Adrenal gland (tissue), 9 donors: ENCODE measurements at regions not wholly inside any gene's neighbourhood (a gene's known extent, or its start where the extent isn't known, plus 50 kb on each side); places are given as distances from the start of the nearest gene placed in this dataset.

Experiments
- DNase-seq, 7 donors: peaks; one replicate each; pipeline ENCODE4 v3.0.0-alpha.2; 2019 to 2020
- H3K27ac ChIP-seq, 5 donors: fragments of 200-600 bp; sonication (generic) in 4 of 5; 1 replicate in 3 of 5; 2 replicates in 2 of 5; pipeline versions ENCODE4 v1.5.1 to v1.8.0; 2016 to 2020; ENCODE audit warnings: mild to moderate bottlenecking in 1 of 5
- H3K27me3 ChIP-seq: fragments of 200-600 bp; 2 replicates; pipeline ENCODE4 v1.8.0; 2021
- H3K36me3 ChIP-seq, 2 donors: fragments of 200-600 bp; replicated peaks in 1 of 2; 1 replicate in 1 of 2; 2 replicates in 1 of 2; pipeline versions ENCODE4 v1.5.1 to v1.8.0; 2018 to 2022
- H3K4me1 ChIP-seq, 2 donors: fragments of 200-600 bp; replicated peaks in 1 of 2; 1 replicate in 1 of 2; 2 replicates in 1 of 2; pipeline versions ENCODE4 v1.5.1 to v1.8.0; 2018 to 2021
- H3K4me3 ChIP-seq, 4 donors: fragments of 200-600 bp; sonication (generic) in 3 of 4; one replicate each; pipeline ENCODE4 v1.5.1; 2016 to 2018
- H3K9me3 ChIP-seq, 3 donors: fragments of 200-600 bp; sonication (generic) in 1 of 3; replicated peaks in 1 of 3; 1 replicate in 2 of 3; 2 replicates in 1 of 3; pipeline versions ENCODE4 v1.5.1 to v1.8.0; 2016 to 2021
- POLR2A ChIP-seq, 2 donors: fragments of 450-650 bp; IDR thresholded peaks; one replicate each; pipeline ENCODE4 v1.6.1; 2017; ENCODE audit warnings: antibody characterized with exemption in 2 of 2, mild to moderate bottlenecking in 2 of 2, moderate library complexity in 1 of 2
- WGBS, 4 donors: extraction: QIAGEN DNeasy Blood & Tissue Kit in 2 of 4; methylation state at CpG; one replicate each; pipeline versions ENCODE4 v1.1.5 to v1.1.7; 2013 to 2017; 5-methylcytosine and 5-hydroxymethylcytosine counted together
- intact Hi-C, 2 donors: fragments of 100-400 bp; cut with DNase I; formaldehyde crosslinking; loops; one replicate each; pipeline versions ENCODE4 v1.14.1 to v1.15.0; 2022 to 2023
- TF ChIP-seq, protein P1 (sequence below), 6 experiments: fragments of 450-650 bp in 4 of 6; fragments of 200-600 bp in 2 of 6; sonication (generic) in 1 of 6; IDR thresholded peaks; 1 replicate in 5 of 6; 2 replicates in 1 of 6; pipeline versions ENCODE4 v1.5.1 to v1.8.0; 2016 to 2021; ENCODE audit warnings: antibody characterized with exemption in 6 of 6, mild to moderate bottlenecking in 2 of 6, moderate library complexity in 1 of 6
- donor health status: healthy with polysubstance abuse.
- donor health status: Bipolar disorder and iron deficiency.
- donor health status: DM: yes; HTN: yes; CAD: no.
- donor health status: DM: no; HTN: no; CAD: no.
- donor health status: DM: no; HTN: no; CAD: no.

DNA sequence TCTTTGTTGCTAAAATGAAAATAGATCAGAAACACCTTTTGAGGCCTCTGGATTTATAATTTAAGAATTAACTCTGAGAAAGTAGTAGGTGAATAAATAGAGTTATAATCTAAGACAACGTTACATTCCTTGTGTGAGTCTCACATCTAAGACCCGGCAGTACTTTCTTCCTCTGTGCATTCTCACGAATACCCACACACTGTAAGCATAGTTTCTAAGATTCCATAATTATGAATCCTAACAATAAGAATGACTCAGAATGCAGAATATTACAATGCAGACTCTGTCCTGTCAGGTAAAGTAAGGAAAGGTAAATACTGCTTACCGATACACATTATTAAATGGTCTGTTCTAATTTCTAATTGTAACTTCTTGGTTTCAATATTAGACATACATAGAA is 257.7 kb upstream of the CNTN6 start:
- Histone ChIP-seq H3K4me1 (no peaks in the 10 kb centered on the region), H3K27ac (no peak overlapping the region), H3K36me3 (no peaks in the 10 kb centered on the region), H3K27me3 (no peaks in the 10 kb centered on the region), H3K9me3 (no peaks in the 10 kb centered on the region), H3K4me3 (no peak overlapping the region)
- TF ChIP-seq, protein P1, sequence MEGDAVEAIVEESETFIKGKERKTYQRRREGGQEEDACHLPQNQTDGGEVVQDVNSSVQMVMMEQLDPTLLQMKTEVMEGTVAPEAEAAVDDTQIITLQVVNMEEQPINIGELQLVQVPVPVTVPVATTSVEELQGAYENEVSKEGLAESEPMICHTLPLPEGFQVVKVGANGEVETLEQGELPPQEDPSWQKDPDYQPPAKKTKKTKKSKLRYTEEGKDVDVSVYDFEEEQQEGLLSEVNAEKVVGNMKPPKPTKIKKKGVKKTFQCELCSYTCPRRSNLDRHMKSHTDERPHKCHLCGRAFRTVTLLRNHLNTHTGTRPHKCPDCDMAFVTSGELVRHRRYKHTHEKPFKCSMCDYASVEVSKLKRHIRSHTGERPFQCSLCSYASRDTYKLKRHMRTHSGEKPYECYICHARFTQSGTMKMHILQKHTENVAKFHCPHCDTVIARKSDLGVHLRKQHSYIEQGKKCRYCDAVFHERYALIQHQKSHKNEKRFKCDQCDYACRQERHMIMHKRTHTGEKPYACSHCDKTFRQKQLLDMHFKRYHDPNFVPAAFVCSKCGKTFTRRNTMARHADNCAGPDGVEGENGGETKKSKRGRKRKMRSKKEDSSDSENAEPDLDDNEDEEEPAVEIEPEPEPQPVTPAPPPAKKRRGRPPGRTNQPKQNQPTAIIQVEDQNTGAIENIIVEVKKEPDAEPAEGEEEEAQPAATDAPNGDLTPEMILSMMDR (IDR thresholded peaks at IDR 0.05), result no peak
- no peak for TF ChIP-seq POLR2A (IDR thresholded peaks at IDR 0.05)
- intact Hi-C loops, result no loop called here
- 85 to 88% (median 86%) methylated on average over 4 of the region's 4 CpGs for WGBS, 4 donors
- no peak for DNase-seq

DNA sequence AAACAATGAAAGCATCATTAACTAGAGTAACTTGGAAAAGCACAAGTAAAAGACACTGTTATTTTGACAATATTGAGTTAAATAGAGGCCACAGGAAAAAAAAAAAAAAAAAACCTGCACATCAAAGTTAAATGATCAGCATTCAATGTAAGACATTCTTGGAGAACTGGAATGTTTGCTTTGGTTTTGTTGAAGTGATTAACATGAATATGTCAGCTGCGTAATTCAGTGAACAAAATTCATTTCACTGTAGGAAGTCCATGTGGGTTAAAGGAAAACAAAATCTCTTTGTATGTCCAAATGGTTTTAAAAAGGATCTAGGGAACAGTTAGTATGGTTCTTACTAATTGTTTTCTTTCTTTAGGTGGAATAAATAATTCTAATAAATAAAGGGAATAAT is 252.8 kb upstream of the CNTN6 start:
- Histone ChIP-seq H3K4me3 (no peak overlapping the region), H3K27ac (no peak overlapping the region), H3K36me3 (no peaks in the 10 kb centered on the region), H3K4me1 (no peaks in the 10 kb centered on the region), H3K27me3 (no peaks in the 10 kb centered on the region), H3K9me3 (no peaks in the 10 kb centered on the region)
- no peak for DNase-seq
- intact Hi-C loops, result no loop called here
- WGBS, 4 donors, result 63 to 77% (median 69%) methylated on average over 1 of the region's 1 CpG
- no peak for TF ChIP-seq POLR2A (IDR thresholded peaks at IDR 0.05)
- TF ChIP-seq, protein P1 (IDR thresholded peaks at IDR 0.05), result no peak

DNA sequence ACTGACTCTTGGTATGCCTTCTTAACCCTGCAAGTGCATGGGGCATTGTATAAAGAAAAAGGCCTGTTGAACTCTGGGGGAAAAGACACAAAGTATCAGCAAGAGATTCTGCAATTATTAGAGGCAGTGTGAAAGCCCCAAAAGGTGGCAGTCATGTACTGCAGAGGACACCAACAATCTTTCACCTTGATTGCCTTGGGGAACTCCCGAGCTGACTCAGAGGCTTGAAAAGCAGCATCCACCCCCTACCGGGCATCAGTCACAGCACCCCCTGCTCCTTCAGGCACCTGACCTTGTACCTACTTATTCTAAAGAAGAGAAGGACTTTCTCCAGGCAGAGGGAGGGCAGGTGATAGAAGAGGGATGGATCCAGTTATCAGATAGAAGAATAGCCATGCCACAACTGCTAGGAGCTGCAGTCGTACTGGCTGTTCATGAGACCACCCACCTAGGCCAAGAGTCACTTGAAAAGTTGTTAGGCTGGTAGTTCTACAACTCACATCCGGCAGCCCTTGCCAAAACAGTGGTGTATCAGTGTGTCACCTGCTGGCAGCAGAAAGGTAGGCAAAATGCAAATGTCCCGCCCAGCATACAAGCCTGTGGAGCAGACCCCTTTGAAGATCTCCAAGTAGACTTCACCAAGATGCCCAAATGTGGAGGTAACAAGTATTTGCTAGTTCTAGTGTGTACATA is 241.6 kb upstream of the CNTN6 start:
- Histone ChIP-seq H3K9me3 (no peaks in the 10 kb centered on the region), H3K27ac (no peak overlapping the region), H3K4me3 (no peak overlapping the region), H3K27me3 (no peaks in the 10 kb centered on the region), H3K4me1 (no peaks in the 10 kb centered on the region), H3K36me3 (no peaks in the 10 kb centered on the region)
- WGBS, 4 donors, result 56 to 65% (median 59%) methylated on average over 5 of the region's 5 CpGs
- no peak for TF ChIP-seq POLR2A (IDR thresholded peaks at IDR 0.05)
- TF ChIP-seq, protein P1 (IDR thresholded peaks at IDR 0.05), result no peak
- intact Hi-C loops, result no loop called here
- no peak for DNase-seq

DNA sequence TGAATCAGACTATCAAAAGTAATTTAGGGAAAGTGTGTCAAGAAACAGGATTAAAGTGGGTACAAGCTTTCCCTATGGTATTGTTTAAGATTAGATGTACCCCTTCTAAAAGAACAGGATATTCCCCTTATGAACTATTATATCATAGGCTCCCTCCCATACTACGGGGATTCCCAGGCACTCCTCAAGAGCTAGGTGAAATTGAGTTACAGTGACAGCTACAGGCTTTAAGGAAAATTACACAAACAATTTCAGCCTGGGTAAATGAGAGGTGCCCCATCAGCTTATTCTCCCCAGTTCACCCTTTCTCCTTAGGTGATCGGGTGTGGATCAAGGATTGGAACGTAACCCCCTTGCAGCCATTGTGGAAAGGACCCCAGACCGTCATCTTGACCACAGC is 240.8 kb upstream of the CNTN6 start:
- WGBS, 4 donors, result 63 to 75% (median 72%) methylated on average over 4 of the region's 4 CpGs
- DNase-seq, result no peak
- TF ChIP-seq, protein P1 (IDR thresholded peaks at IDR 0.05), result no peak
- TF ChIP-seq POLR2A (IDR thresholded peaks at IDR 0.05), result no peak
- H3K27ac ChIP-seq, result no peak overlapping the region
- H3K9me3 ChIP-seq, result no peaks in the 10 kb centered on the region
- intact Hi-C loops, result no loop called here
- H3K27me3 ChIP-seq, result no peaks in the 10 kb centered on the region
- H3K4me3 ChIP-seq, result no peak overlapping the region
- no peaks in the 10 kb centered on the region for H3K36me3 ChIP-seq
- H3K4me1 ChIP-seq, result no peaks in the 10 kb centered on the region
